HepG2 (cell line): ENCODE measurements at regions not wholly inside any gene's neighbourhood (a gene's known extent, or its start where the extent isn't known, plus 50 kb on each side); places are given as distances from the start of the nearest gene placed in this dataset.
"Not testable (repeated sequence)": the region's sequence is repeated elsewhere in the genome, so short reads cannot be mapped to it uniquely, and the experiment has no call there.

Experiments used
- ATAC-seq: fragments of 200-7000 bp; cut with Tn5 transposase; 3 replicates; pipeline ENCODE4 v1.9.1; 2020; ENCODE audit warnings: mild to moderate bottlenecking, moderate library complexity
- BruUV-seq: library from RNA; stranded (reverse); fragments of 400-500 nt; replicated peaks from 2 replicates; lab custom pipeline; 2021; lab: Mats Ljungman, UMichigan
- CTCF ChIA-PET: fragments of 300-600 bp; formaldehyde crosslinking; extraction: SDS; loops from one replicate; lab custom pipeline; 2021; ENCODE audit warnings: low total read pairs, inconsistent platforms, low intra/inter-chr PET ratio; lab: Yijun Ruan, JAX
- POLR2A ChIA-PET: fragments of 350-600 bp; sonication (Branson Sonifier 250); formaldehyde crosslinking; loops from one replicate; lab custom pipeline; 2020; ENCODE audit warnings: antibody characterized with exemption, inconsistent platforms; lab: Yijun Ruan, JAX
- DNase-seq: peaks from one replicate; pipeline ENCODE4 v3.0.0-alpha.2; 2015; ENCODE audit warnings: low spot score
- FAIRE-seq: peaks from 3 replicates; lab custom pipeline; 2011; peaks lifted over from hg19 to GRCh38; lab: Jason Lieb, UNC
- H2AFZ ChIP-seq: one replicate; pipeline ENCODE4 v1.6.1; 2011; ENCODE audit warnings: low read length, inconsistent platforms
- H3K27ac ChIP-seq: fragments of 300-600 bp; 3 replicates; pipeline ENCODE4 v1.8.0; 2011; ENCODE audit warnings: mixed run types, mild to moderate bottlenecking, mixed read lengths, low read length, inconsistent platforms; ENCODE audit not compliant: insufficient read depth; ENCODE audit errors: extremely low read length
- H3K27me3 ChIP-seq, 2 experiments: fragments of 200-600 bp in 1 of 2; 2 replicates in 1 of 2; 3 replicates in 1 of 2; pipeline versions ENCODE4 v1.6.0 to v1.8.0; 2011; ENCODE audit warnings: low read length in 2 of 2, mild to moderate bottlenecking in 2 of 2, moderate library complexity in 2 of 2, inconsistent platforms in 1 of 2; ENCODE audit not compliant: insufficient read depth in 2 of 2, control insufficient read depth in 1 of 2
- H3K36me3 ChIP-seq, 2 experiments: fragments of 200-600 bp in 1 of 2; replicated peaks in 1 of 2; 2 replicates in 1 of 2; 3 replicates in 1 of 2; pipeline versions ENCODE4 v1.5.1 to v1.8.0; 2011; ENCODE audit warnings: low read length in 2 of 2, inconsistent platforms in 1 of 2; ENCODE audit not compliant: insufficient read depth in 2 of 2, control insufficient read depth in 1 of 2
- H3K4me1 ChIP-seq: 2 replicates; pipeline ENCODE4 v1.5.1; 2012; ENCODE audit warnings: low read length, inconsistent platforms; ENCODE audit not compliant: insufficient read depth
- H3K4me2 ChIP-seq: 2 replicates; pipeline ENCODE4 v1.6.0; 2011; ENCODE audit warnings: low read depth, low read length, inconsistent platforms
- H3K4me3 ChIP-seq, 3 experiments: fragments of 200-600 bp in 1 of 3; sonication (generic), shearing (Covaris generic) in 1 of 3; replicated peaks in 1 of 3; 2 replicates each; pipeline ENCODE4 v1.5.1; 2011 to 2016; ENCODE audit warnings: low read length in 3 of 3, inconsistent platforms in 2 of 3, low read depth in 2 of 3, mild to moderate bottlenecking in 2 of 3, control low read depth in 1 of 3, mixed read lengths in 1 of 3; ENCODE audit not compliant: insufficient read depth in 1 of 3
- H3K79me2 ChIP-seq: one replicate; pipeline ENCODE4 v1.6.1; 2011; ENCODE audit warnings: low read length, inconsistent platforms; ENCODE audit not compliant: insufficient read depth
- H3K9ac ChIP-seq: 2 replicates; pipeline ENCODE4 v1.6.0; 2011; ENCODE audit warnings: mild to moderate bottlenecking, low read depth, low read length, inconsistent platforms; ENCODE audit not compliant: insufficient read depth
- H3K9me3 ChIP-seq: 2 replicates; pipeline ENCODE4 v1.5.1; 2012; ENCODE audit warnings: mild to moderate bottlenecking, low read length
- H4K20me1 ChIP-seq: 2 replicates; pipeline ENCODE4 v1.6.0; 2011; ENCODE audit warnings: inconsistent platforms, mild to moderate bottlenecking, low read length, moderate library complexity; ENCODE audit not compliant: insufficient read depth
- SIX1 ChIP-seq: sonication (generic); formaldehyde crosslinking; IDR thresholded peaks from 2 replicates; pipeline ENCODE4 v1.4.0; 2020; ENCODE audit warnings: missing genetic modification reagents, borderline replicate concordance
- WGBS: methylation state at CpG from one replicate; pipeline ENCODE4 v1.1.6; 2017; ENCODE audit warnings: low lambda C conversion rate; 5-methylcytosine and 5-hydroxymethylcytosine counted together
- in situ Hi-C: cut with HindIII; loops from 2 replicates; pipeline ENCODE4 v1.10.0; 2017; ENCODE audit warnings: low pct_unique_long_range_greater_than_20kb; ENCODE audit not compliant: extremely low pct_ligation_motif_present
- intact Hi-C: fragments of 100-400 bp; cut with micrococcal nuclease; formaldehyde crosslinking; loops from one replicate; pipeline ENCODE4 v1.10.0; 2022; ENCODE audit not compliant: unreplicated experiment

DNA sequence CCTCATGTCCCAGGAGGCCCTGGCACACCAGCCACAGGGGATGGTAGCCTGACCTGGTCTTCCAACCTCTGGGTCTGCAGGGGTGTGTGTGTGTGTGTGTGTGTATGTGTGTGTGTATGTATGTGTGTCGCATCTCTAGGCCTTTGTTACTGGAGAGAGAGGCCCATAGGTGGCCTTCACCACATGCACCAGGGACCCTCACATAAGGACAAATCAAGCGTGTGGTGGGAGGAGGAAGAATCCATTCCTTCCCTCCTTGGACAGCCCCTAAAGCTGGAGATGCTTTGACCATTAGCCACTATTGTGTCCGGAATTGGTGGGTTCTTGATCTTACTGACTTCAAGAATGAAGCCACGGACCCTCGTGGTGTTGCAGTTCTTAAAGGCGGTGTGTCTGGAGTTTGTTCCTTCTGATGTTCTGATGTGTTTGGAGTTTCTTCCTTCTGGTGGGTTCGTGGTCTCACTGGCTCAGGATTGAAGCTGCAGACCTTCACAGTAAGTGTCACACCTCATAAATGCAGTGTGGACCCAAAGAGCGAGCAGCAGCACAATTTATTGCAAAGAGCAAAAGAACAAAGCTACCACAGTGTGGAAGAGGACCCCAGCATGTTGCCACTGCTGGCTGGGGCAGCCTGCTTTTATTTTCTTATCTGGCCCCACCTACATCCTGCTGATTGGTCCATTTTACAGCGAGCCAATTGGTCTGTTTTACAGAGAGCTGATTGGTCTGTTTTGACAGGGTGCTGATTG, 104.1 kb downstream of the DDX1 start:
- DNase-seq = no peak
- in situ Hi-C loops (no loop called here), intact Hi-C loops (no loop called here)
- no peak for ATAC-seq
- WGBS = 56% methylated on average over 7 of the region's 9 CpGs
- H3K4me1 ChIP-seq = no peaks in the 10 kb centered on the region
- BruUV-seq = no TSS peak
- H3K9me3 ChIP-seq = no peaks in the 10 kb centered on the region
- H3K4me3 ChIP-seq = no peak overlapping the region
- no peak overlapping the region for H3K9ac ChIP-seq
- no peaks in the 10 kb centered on the region for H3K79me2 ChIP-seq
- no peak overlapping the region for H3K4me2 ChIP-seq
- H2AFZ ChIP-seq = no peak overlapping the region
- H3K27ac ChIP-seq = no peak overlapping the region
- POLR2A ChIA-PET = no interaction called here
- FAIRE-seq = no peak
- no peaks in the 10 kb centered on the region for H4K20me1 ChIP-seq
- no peaks in the 10 kb centered on the region for H3K36me3 ChIP-seq
- CTCF ChIA-PET = no interaction called here
- peaks cover 0 to 26% of the 10 kb centered on the region in 2 experiments; a peak in 3 of 5 replicates for H3K27me3 ChIP-seq
- TF ChIP-seq SIX1 (CRISPR knock-in tag) = no peak

DNA sequence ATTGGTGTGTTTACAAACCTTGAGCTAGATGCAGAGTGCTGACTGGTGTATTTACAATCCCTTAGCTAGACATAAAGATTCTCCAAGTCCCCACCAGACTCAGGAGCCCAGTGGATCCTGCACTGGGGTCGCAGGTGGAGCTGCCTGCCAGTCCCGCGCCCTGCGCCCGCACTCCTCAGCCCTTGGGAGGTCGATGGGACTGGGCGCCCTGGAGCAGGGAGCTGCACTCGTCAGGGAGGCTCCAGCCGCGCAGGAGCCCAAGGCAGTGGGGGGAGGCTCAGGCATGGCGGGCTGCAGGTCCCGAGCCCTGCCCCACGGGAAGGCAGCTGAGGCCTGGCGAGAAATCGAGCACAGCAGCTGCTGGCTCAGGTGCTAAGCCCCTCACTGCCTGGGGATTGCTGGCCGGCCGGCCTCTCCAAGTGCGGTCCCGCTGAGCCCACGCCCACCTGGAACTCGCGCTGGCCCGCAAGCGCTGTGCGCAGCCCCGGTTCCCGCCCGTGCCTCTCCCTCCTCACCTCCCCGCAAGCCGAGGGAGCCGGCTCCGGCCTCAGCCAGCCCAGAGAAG, 105.0 kb downstream of the DDX1 start:
- H3K27me3 ChIP-seq = peaks cover 0 to 26% of the 10 kb centered on the region in 2 experiments; a peak in 3 of 5 replicates
- not testable (repeated sequence) for BruUV-seq

More for the DNA sequence above, 105.0 kb downstream of the DDX1 start:
- DNase-seq, H2AFZ ChIP-seq, H3K27ac ChIP-seq, CTCF ChIA-PET, H3K9me3 ChIP-seq, H3K79me2 ChIP-seq, H3K4me2 ChIP-seq, ATAC-seq, in situ Hi-C loops, H3K9ac ChIP-seq, FAIRE-seq, intact Hi-C loops, H3K36me3 ChIP-seq, POLR2A ChIA-PET, H3K4me1 ChIP-seq, H4K20me1 ChIP-seq, H3K4me3 ChIP-seq: not testable (repeated sequence)
- WGBS = 80% methylated on average over 15 of the region's 32 CpGs
